HG03060 (cell line): ENCODE measurements at regions not wholly inside any gene's neighbourhood (a gene's known extent, or its start where the extent isn't known, plus 50 kb on each side); places are given as distances from the start of the nearest gene placed in this dataset.

ENCODE experiments used
- ATAC-seq: cut with Tn5 transposase; IDR thresholded peaks from one replicate; pipeline ENCODE4 v1.9.1; 2021; ENCODE audit warnings: low read depth, moderate number of reproducible peaks; ENCODE audit not compliant: unreplicated experiment

DNA sequence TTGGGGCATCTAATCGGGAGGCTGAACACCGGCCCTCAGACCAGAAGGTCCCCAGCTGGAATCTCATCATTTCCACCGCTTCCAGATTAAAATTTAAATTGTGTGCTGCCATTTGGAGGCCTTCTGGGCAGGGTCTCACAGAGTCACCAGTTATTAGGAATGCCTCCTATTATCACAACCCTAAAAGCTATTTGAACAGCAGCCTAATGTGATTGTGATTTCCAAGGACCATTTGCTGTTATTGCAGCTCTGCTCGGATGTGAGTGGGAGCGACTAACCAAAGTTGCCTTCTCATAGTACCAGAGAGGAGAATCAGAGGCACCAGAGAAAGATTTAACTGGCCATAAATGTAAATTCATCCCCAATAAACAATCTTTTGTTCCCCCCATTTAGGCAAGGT, 277.3 kb downstream of the RNF144B start:
- ATAC-seq = no peak

DNA sequence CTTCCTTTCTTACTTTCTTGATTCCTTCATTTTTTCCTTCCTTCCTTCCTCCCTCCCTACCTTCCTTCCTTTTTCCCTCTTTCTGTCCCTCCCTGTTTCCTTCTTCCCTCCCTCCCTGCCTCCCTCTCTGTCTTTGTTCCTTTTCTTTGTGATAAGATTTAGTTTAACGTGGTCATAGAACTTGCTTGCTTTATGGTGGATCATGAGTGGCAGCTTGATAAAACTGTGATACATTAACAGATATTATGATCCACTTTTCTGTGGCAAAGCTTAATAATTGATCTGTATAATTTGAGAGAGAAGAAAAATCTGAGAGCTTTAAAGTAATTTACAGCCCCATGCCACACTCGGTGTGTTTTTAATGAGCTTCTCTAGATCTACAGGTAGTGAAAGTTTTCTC, 280.5 kb downstream of the RNF144B start:
- no peak for ATAC-seq

DNA sequence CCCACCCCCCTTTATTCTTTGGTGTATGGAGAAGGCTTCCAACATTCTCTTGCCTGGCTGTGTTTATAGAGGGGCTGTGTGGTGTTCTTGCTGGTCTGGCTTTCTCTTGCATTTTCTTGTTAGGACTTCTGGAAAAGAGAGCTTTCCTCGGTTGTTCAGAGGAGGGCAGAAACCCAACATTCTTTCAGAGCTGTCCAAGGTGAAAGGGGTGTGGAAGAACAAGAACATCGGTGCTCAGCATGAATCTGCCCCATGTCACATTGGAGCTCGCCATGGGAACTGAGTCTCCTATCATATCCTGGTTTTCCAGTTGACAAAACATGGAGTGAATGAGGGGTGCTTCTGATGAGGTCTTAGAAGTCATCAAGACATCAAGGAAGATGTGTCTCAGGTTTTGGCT, 281.8 kb downstream of the RNF144B start:
- no peak for ATAC-seq

DNA sequence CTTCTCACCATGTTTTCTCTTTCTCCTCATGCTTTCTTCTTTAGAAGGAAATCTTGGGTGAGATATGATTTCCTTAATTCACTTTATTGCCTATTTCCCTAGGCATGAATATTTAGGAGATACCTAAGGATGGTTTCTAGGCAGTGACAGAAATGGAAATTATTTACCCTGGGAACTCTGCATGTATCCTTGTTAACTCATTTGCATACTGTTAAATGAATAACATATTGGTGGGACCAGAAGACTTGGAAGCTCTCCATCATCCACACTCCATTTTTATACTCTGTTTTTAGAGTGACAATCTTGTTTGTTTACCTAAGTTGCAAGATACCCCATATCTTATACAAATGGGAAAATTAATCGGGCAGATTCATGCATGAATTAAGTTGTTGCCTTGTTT, 285.7 kb downstream of the RNF144B start:
- no peak for ATAC-seq

DNA sequence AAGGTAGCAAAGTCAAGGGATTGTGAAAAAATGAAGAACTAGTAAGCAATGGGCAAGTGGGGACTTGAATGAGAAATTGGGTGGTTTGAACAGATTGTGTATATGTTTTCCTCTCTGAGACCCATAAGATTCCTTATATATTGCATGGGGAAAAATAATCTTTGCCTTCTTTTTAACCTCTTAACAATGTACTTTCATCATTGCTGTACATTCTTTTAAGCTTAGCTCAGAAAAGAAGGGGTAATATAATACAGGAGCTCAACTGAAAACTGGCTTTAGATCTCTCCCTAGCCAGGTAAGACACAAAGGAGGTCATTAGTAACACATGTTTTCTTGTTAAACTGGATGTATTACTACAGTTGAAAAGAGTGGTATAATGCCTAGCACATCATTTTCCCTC, 287.2 kb downstream of the RNF144B start:
- ATAC-seq = no peak

DNA sequence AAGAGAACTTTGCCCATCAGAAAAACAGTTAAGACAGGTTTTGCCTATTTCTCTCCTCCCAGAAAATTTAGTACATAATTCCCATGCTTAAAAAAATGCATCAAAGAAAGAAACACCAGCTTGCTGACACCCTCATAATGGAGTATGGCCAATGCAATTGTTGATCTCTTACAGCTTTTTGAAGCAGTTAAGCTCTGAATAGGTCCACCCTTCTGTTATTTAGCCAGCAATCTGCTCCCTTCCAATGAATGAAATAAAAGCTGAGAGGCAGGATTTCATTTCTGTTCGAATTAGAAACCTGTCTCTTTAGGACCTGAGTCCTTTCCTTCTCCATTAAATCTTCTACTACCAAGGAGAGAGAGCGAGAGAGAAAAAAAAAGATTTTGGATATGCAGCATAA, 288.7 kb downstream of the RNF144B start:
- no peak for ATAC-seq

DNA sequence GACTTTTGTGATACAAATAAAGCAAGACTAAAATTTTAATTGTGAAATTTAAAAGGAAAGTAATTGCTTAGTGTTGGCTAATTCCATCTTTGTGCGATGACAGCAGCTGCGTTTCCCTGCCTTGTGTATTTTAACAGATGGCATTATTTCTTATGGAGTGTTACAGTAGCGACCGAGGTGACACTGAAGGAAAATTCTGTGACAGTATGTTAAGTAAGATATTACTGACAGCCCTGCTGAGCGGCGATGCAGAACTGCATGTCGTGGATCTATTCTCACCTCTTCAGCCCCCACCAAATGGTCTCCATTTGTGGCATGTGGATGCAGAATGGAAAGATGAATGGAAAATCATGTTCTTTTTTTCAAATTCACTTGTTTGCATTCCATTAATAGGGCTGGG, 289.4 kb downstream of the RNF144B start:
- no peak for ATAC-seq

DNA sequence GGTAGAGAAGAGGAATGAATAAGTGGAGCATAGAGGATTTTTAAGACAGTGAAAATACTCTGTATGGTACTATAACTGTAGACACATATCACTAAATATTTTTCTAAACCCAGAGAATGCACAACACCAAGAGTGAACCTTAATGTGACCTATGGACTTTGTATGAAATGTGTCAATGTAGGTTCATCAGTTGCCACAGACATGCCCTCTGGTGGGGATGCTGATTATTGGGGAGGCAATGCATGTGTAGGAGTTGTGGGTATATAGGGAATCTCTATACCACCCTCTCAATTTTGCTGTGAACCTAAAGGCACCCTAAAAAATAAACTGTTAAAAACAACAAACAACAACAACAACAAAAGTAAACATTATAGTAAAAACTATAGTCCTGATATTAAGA, 293.7 kb downstream of the RNF144B start:
- ATAC-seq = no peak

DNA sequence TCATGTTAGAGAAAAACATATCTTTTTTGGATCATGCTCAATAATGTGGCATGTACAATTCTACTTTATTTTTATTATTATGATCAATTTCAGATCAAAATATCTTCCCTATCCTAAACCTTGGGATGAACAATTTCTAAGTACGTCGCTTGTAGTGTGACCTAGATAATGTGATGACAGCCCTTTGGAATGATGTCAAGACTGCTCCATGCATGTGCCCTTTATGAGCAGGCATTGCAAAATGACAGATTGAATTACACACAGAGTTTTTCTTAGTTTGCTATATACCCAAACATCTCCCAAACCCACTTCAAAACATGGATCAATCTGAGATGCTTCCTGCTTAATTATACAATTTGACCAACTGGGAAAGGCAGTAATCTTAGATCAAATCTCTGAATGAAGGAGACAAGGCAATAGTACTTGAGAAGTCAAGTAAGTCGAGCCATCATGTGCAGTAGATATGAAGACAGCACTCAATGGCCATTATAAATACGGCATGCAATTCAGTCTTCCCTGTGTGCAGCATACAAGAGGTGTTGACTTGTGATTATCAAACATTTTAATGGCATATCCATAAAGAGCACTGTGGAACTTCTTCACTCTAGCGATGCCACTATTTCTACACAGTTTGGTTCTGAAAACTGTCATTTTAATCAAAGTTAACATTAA, 294.8 kb downstream of the RNF144B start:
- no peak for ATAC-seq

DNA sequence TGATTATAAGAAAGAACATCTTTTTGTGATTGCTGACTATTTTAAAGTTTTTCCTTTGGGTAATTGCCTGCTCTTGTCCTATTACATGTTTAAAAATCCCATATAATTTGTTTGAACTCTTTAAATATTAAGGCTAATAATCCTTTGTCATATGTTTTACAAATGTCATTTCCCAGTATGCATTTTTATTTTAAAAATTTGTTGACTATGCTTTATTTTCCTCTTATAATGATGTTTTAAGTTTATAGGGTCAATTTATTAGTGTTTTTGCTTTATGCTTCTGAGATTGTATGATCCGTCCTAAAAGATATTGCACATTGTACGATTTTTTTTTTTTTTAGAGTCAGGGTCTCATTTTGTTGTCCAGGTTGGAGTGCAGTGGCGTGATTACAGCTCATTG, 297.2 kb downstream of the RNF144B start:
- no peak for ATAC-seq

DNA sequence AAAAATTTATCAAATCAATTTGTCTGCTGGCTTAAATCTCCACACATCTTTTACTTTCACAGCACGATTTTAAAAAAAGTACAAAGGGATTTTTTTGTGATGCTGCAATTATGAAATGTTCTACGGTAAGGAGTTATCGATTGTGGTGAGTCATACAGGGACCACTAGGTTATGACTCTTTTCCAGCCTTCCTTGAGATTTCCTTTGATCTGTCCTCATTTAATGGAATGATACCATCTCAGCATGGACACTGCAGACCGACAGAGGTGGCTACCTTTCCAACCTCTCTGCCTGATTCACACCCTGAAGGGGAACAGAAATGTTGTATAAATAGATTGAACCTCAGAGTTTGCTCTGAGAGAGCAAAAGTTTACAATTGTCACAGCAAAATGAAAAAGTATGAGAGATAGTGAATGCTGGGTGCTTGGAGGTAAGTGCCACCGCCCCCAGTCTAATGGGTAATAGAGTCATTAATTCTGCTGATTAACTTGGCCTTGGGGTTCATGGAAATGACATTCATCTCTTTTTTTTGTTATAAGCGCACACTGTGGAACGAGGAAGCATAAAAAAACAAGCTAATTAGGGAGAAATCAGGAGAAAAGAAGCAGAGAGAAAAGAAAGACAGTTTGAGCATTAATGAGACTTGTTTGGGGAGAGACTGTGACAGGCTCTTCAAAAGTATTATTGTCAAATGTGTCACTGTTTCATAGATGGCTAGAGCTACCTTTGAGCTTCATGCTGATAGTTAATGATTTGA, 306.0 kb downstream of the RNF144B start:
- ATAC-seq = no peak

DNA sequence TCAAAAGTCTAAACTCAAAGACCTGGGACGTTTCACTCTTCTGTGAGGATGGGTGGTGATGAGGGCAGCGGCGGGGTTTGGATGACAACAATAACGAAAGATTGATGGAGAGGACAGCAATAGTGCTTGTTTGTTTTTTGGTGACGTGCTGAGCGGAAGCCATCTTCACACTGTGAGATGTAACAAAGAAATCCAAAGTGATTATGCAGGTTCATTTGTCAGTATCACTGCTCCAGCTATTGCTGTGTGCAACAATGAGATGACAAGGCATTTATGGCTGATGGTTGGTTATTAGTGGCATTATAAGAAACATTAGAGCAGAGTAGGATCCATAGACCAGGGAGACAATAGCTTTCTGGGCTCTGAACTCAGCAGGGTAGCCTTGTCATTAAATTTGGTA, 306.7 kb downstream of the RNF144B start:
- ATAC-seq = no peak

DNA sequence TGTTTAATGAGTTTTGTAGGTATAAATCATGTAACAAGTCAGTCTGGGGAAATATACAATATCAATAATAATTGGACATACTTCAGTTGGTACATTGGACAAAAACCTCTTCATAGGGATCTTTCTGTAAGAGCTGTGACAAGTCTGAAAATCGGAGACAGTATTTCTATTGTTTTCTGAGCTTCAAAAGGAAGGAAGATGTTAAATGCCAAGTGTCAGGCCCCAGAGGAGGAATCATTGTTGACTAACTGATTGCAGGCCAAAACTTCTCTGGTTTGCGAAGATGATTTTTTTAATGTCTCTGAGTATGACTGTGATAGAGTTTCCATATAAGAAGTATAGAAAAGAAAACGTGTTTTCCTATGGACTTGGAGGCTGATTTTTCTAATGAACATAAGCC, 316.4 kb downstream of the RNF144B start:
- no peak for ATAC-seq

DNA sequence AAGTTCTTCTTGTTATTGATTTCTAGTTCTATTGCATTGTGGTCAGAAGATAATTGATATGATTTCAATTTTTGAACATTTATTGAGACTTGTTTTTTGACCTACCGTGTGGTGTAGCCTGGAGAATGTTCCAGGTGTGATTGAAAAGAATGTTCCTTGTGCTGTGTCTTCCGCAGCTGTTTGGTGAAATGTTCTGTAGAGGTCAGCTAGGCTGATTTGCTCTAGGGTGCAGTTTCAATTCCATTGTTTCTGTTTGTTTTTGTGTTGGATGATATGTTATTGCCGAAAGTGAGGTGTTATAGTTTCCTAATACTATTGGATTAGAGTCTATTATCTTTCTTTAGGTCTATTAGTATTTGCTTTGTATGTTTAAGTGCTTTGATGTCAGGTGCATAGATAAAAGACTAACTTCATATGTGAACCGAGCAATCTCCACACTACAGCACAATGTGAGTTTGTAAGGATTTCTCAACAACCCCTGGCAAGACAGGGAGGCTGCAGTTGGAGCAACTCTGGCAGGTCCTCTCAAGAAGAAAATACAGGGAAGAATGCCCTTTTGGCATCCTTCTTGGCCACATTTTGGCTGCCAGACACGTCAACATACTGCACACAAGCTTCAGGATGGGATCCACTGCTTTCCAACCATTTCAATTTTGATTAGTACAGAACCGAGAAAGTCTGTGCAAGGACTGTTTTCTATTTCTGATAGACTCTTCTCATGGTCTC, 320.7 kb downstream of the RNF144B start:
- no peak for ATAC-seq

DNA sequence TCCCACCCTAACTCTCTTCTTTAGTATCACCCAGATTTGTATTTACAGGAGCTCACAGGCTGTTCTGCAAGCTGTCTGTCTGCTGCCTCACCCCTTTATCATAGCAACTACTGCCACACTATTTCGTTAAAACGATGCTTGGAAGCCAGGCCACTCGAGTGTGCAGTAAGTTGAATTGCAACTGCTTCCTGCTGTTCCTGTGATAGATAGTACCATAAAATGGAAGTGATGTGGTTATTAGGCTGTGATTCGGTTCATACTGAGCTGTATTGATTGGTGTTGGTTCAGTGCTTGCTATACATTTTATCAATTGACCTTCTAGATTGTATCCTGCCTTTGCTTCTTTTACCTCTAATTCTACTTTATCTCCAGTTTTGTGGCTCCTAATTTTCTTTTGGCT, 325.4 kb downstream of the RNF144B start:
- no peak for ATAC-seq

DNA sequence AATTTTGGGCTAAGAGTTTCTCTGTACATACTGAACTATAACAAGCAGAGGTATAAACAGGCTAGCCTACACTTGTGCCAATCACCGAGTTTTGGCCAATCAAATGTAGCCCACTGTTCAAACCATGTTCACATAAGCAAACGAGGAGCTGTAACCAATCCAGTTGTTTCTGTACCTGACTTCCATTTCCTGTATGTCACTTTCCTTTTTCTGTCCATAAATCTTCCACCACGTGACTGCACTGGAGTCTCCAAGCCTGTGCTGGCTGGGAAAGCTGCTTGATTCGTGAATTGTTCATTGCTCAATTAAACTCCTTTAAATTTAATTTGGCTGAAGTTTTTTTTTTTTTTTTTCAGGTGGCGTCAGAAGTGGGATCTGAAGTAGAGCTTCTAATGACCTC, 332.9 kb downstream of the RNF144B start:
- ATAC-seq = no peak

DNA sequence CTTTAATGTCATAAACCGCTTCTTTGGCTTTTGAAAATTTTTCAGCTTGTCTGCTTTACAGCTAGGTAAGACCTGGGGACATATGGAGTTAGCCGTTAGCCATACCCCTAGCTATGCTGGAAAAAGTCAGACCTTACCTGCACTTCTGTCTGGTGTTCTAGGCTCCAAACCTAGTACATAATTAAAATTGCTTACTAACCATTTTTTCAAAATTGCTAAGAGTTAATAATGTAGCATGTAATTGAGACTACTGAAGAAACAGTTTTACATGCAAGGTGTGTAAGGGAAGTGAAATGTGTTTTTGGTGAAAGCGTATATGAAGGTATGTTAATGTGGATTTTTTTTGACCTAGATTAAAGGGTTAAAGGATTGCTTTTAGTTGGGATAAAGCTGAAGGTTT, 336.9 kb downstream of the RNF144B start:
- ATAC-seq = no peak

DNA sequence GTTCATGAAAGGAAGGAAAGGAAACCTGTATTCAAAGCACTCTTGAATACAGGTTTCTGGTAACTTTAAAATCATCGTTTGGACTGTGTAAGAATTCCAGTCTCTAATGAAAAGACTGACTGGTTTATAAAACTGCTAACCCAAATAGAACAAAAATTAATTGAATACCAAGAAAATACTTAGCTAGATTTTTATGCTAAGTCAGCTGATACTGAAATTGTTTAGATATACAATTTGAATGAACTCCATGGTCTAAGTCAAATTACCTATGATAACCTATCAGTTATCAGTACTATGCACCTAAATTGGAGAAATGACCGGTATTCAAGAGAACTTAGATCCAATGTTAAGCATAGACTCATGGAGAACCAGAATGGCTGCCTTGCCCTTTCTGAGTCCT, 338.3 kb downstream of the RNF144B start:
- no peak for ATAC-seq

DNA sequence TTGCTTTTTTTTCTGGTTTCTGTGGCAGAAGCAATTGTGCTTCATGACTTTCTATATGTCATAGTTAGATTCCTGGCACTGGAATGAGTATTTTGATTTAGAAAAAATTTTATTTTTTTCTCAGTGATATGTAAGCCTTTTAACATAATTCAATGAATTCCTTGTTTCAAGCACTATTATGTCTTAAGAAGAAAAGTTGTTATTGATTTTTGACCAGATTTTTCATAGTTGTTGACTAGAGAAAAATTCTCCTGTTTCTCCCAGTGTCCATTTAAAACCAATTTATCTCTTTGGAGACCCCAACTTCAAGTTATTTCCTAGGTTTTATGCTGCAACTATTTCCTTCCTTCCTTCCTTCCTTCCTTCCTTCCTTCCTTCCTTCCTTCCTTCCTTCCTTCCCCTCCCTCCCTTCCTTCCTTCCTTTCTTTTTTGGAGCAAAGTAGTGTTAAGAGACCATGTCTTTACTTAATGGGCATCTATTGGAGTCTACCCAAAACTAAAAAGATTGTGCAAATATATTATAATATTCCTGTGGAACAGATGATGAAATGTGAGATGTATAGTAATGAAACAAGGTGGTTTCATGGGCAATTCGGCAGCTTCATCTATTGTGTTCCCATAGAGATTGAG, 346.9 kb downstream of the RNF144B start:
- ATAC-seq = no peak

DNA sequence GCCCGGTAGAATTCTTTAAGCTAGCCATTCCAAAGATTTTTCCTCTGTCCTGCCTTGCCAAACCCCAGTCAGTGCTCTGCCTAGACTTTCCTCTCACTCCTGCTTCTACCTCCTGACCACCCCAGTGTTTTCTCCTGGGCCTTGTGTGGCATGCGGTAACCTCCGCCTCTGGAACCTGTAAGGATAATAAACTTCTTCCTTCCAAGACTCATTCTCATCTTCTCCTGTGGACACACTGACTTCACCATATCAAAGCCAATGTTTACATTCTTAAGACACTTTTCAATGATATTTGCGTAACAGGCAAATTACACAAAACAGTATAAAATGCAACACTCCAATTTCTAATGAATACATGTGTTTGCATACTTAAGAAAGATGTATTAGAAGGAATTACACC, 354.6 kb downstream of the RNF144B start:
- ATAC-seq = no peak

DNA sequence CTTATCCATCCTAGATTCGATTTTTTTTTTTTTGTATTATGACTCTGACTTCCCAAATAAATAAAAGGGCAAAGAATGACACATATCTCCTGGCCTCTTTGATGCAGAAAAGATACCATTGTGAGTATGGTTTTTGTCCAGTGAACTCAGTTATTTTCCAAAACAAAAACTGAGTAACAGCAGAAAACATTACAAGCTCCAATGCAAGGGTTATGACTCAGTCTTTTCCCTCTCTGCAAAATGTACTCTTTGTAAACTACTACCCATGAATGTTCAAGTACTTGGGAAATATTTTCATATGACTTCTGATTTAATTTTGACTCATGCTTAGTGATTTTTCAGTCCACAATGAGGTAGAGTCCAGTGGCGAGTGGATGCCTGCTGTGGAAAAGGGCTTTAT, 355.3 kb downstream of the RNF144B start:
- no peak for ATAC-seq
